LNCaP clone FGC (cell line): ENCODE measurements at regions not wholly inside any gene's neighbourhood (a gene's known extent, or its start where the extent isn't known, plus 50 kb on each side); places are given as distances from the start of the nearest gene placed in this dataset.
"Not testable (repeated sequence)": the region's sequence is repeated elsewhere in the genome, so short reads cannot be mapped to it uniquely, and the experiment has no call there.

Experiments
- DNase-seq: peaks from one replicate; pipeline ENCODE4 v3.0.0-alpha.2; 2011; ENCODE audit warnings: low read depth
- H3K4me3 ChIP-seq: 2 replicates; pipeline ENCODE4 v1.5.1; 2011; ENCODE audit warnings: mild to moderate bottlenecking, low read depth, low read length, control low read depth
- CTCF ChIP-seq: IDR thresholded peaks from 2 replicates; pipeline ENCODE4 v1.5.1; 2012; ENCODE audit warnings: mild to moderate bottlenecking; ENCODE audit not compliant: control insufficient read depth, insufficient read depth; ENCODE audit errors: extremely low read depth

- no peak overlapping the region for H3K4me3 ChIP-seq
- TF ChIP-seq CTCF: no peak
- peak; percentile 68 for DNase-seq
These were observed 89.5 kb upstream of the RBMS1 start for GRCh38 chr2:160583146-160583535.

- no peak for TF ChIP-seq CTCF
- DNase-seq: no peak
- no peak overlapping the region for H3K4me3 ChIP-seq
These were observed 90.4 kb upstream of the RBMS1 start for GRCh38 chr2:160583813-160584537.

- TF ChIP-seq CTCF: no peak
- no peak for DNase-seq
- no peak overlapping the region for H3K4me3 ChIP-seq
These were observed 91.4 kb upstream of the RBMS1 start for GRCh38 chr2:160584972-160585494.

- H3K4me3 ChIP-seq: no peak overlapping the region
- TF ChIP-seq CTCF: no peak
- DNase-seq: no peak
These were observed 97.1 kb upstream of the RBMS1 start for GRCh38 chr2:160590664-160591063.

- H3K4me3 ChIP-seq: no peak overlapping the region
- DNase-seq: no peak
- TF ChIP-seq CTCF: no peak
These were observed 98.8 kb upstream of the RBMS1 start for GRCh38 chr2:160592401-160592800.

- no peak overlapping the region for H3K4me3 ChIP-seq
- no peak for TF ChIP-seq CTCF
- DNase-seq: no peak
These were observed 99.4 kb upstream of the RBMS1 start for GRCh38 chr2:160592993-160593392.

- H3K4me3 ChIP-seq: no peak overlapping the region
- no peak for DNase-seq
- no peak for TF ChIP-seq CTCF
These were observed 102.8 kb upstream of the RBMS1 start for GRCh38 chr2:160596441-160596840.

- not testable (repeated sequence) for H3K4me3 ChIP-seq, DNase-seq
These were observed 106.8 kb upstream of the RBMS1 start for GRCh38 chr2:160600437-160600836.
